Motor neuron (in vitro differentiated cells): ENCODE measurements at regions not wholly inside any gene's neighbourhood (a gene's known extent, or its start where the extent isn't known, plus 50 kb on each side); places are given as distances from the start of the nearest gene placed in this dataset.

Experiments used
- ATAC-seq, 8 experiments: fragments of 200-7000 bp; cut with Tn5 transposase; replicated peaks in 6 of 8; 2 replicates each; pipeline ENCODE4 v1.8.0; 2021; ENCODE audit warnings: mild to moderate bottlenecking in 8 of 8, moderate library complexity in 8 of 8
- H3K27ac ChIP-seq, 2 donors: fragments of 250-450 bp; sonication (Bioruptor Pico); 2 replicates each; pipeline ENCODE4 v1.9.0; 2021; ENCODE audit warnings: antibody characterized with exemption in 2 of 2, mild to moderate bottlenecking in 2 of 2, moderate library complexity in 1 of 2
- H3K4me1 ChIP-seq, 2 donors: fragments of 250-450 bp; sonication (Bioruptor Pico); replicated peaks in 1 of 2; 2 replicates each; pipeline ENCODE4 v1.6.1; 2021; ENCODE audit warnings: antibody characterized with exemption in 2 of 2, mild to moderate bottlenecking in 2 of 2, moderate library complexity in 1 of 2
- H3K4me3 ChIP-seq, 5 donors: fragments of 250-450 bp; sonication (Bioruptor Pico); 2 replicates each; pipeline ENCODE4 v1.9.0; 2021; ENCODE audit warnings: antibody characterized with exemption in 5 of 5, mild to moderate bottlenecking in 5 of 5, moderate library complexity in 4 of 5
- WGBS, 10 experiments: fragments of 450-650 bp; shearing (Covaris generic); methylation state at CpG; one replicate each; pipeline ENCODE4 v1.0.0; 2022; 5-methylcytosine and 5-hydroxymethylcytosine counted together
- in situ Hi-C, 9 experiments: fragments of 400-800 bp; cut with MboI; loops; one replicate each; pipeline ENCODE4 v1.15.0; 2021; ENCODE audit warnings: low sequenced_read_pairs in 9 of 9, low pct_unique_long_range_greater_than_20kb in 2 of 9; ENCODE audit not compliant: unreplicated experiment in 9 of 9

- 52 to 100% (median 76%) methylated on average over 1 to 4 of the region's 4 CpGs; no CpG with 5 or more reads in 3 of the 10 experiments for WGBS, 10 experiments
- no peak for ATAC-seq
- no peak overlapping the region for H3K4me3 ChIP-seq
- no peaks in the 10 kb centered on the region for H3K4me1 ChIP-seq
- no peak overlapping the region for H3K27ac ChIP-seq
- in situ Hi-C loops: loop anchor here in 1 of 9 experiments (25.0 kb wide), 1 partner anchor 281 kb away; no protein-coding TSS in a partner anchor
These were observed 132.9 kb downstream of the CHIC2 start for GRCh38 chr4:53931461-53931961.

DNA sequence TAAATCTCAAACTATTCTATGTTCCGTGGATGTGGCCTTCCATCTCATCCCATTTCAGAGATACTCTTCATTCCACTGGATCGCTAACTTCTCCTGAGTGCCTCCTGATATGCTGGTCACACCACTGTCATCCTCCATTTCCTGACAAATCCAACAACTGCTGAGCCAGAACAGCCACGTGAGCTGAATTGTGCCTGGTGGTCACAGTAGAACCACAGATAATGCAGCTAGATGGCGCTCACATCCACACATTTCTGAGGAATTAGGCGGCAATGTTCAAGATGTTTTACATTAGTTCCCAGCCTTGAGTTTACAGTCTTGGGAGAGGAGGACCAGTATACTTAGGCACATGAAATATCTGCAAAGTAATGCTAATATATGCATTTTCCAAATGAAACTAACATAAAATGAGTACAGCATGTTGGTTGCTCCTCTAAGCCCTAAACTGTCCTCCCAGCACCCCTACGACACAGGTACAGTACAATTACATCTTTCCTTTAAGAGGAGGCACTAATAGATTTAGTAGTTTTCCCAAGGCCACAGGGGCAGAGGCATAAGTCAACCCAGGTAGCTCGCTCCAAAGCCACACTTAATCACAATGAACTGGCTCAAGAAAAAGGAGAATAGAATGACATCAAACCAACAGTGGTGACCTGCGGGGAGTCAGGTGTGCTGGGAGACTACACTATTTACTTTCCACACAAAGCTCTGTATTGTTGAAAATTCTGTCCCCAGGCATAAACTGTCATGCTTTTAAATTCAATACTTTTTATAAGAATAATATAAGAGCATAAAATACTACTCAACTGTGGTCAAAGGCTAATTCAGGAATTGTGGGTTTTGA lies 134.2 kb downstream of the CHIC2 start:
- WGBS, 10 experiments: 25 to 67% (median 50%) methylated on average over 2 to 6 of the region's 8 CpGs; no CpG with 5 or more reads in 1 of the 10 experiments
- Histone ChIP-seq H3K4me3 (no peak overlapping the region), H3K4me1 (no peaks in the 10 kb centered on the region), H3K27ac (no peak overlapping the region)
- ATAC-seq: peak; percentile 87 to 98 (median 92)
- in situ Hi-C loops: loop anchor here in 2 of 9 experiments (10.0 to 25.0 kb wide), 2 partner anchors 282 to 295 kb away; partner anchors contain the start of gene PDGFRA (in 1 of the 2)

- 71 to 100% (median 80%) methylated on average over 1 to 4 of the region's 4 CpGs for WGBS, 10 experiments
- no peak for ATAC-seq
- in situ Hi-C loops: loop anchor here in 2 of 9 experiments (10.0 to 25.0 kb wide), 2 partner anchors 283 to 295 kb away; partner anchors contain the start of gene PDGFRA (in 1 of the 2)
- no peak overlapping the region for H3K27ac ChIP-seq
- H3K4me3 ChIP-seq: no peak overlapping the region
- no peaks in the 10 kb centered on the region for H3K4me1 ChIP-seq
These were observed 135.1 kb downstream of the CHIC2 start for GRCh38 chr4:53929311-53929710.

DNA sequence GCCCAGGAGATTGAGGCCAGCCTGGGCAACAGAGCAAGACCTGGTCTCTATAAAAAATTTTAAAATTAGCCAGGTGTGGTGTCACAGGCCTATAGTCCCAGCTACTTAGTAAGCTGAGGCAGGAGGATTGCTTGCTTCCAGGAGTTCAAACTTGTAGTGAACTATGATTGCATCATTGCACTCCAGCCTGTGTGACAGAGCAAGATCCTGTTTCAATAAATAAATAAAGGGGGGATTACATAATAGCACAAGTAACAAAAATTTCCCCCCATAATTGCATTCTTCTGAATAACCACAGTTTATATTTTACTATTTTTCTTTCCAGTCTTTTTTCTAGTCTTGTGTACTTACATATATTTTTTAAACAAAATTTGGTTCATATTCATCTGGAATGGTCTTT lies 135.6 kb downstream of the CHIC2 start:
- no peak for ATAC-seq
- in situ Hi-C loops: loop anchor here in 2 of 9 experiments (10.0 to 25.0 kb wide), 2 partner anchors 283 to 296 kb away; partner anchors contain the start of gene PDGFRA (in 1 of the 2)
- no peak overlapping the region for H3K27ac ChIP-seq
- H3K4me3 ChIP-seq: no peak overlapping the region
- H3K4me1 ChIP-seq: no peaks in the 10 kb centered on the region

DNA sequence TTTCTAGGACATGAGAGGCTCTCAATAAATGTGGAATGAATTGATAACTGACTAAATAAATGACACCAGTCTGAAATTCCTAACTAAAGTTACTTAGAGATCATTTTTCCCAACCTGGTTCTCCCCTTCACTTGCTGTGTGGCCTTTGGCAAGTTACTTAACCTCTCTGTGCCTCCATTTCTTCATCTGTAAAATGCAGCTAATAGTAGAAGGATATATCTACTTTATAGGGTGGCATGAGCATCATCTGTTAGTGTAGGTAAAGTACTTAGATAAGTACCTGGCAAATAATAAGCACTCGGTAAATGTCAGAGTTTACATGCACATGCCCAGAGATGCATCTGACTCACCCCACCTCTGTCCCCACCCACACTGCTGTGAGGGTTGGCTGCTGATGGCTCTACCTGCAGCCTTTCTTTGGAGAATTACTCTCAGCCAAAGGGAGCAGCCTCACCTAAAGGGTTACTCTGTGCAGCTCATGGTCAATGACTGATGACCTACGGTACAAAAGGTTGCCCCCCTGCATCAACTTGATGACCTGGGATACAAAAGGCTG lies 139.3 kb downstream of the CHIC2 start:
- WGBS, 10 experiments: 33 to 100% (median 100%) methylated on average over 1 to 2 of the region's 2 CpGs; no CpG with 5 or more reads in 4 of the 10 experiments
- in situ Hi-C loops: loop anchor here in 2 of 9 experiments (10.0 to 25.0 kb wide), 2 partner anchors 287 to 300 kb away; partner anchors contain the start of gene PDGFRA (in 1 of the 2)
- no peak overlapping the region for H3K4me3 ChIP-seq
- H3K4me1 ChIP-seq: no peaks in the 10 kb centered on the region
- no peak overlapping the region for H3K27ac ChIP-seq
- ATAC-seq: no peak

DNA sequence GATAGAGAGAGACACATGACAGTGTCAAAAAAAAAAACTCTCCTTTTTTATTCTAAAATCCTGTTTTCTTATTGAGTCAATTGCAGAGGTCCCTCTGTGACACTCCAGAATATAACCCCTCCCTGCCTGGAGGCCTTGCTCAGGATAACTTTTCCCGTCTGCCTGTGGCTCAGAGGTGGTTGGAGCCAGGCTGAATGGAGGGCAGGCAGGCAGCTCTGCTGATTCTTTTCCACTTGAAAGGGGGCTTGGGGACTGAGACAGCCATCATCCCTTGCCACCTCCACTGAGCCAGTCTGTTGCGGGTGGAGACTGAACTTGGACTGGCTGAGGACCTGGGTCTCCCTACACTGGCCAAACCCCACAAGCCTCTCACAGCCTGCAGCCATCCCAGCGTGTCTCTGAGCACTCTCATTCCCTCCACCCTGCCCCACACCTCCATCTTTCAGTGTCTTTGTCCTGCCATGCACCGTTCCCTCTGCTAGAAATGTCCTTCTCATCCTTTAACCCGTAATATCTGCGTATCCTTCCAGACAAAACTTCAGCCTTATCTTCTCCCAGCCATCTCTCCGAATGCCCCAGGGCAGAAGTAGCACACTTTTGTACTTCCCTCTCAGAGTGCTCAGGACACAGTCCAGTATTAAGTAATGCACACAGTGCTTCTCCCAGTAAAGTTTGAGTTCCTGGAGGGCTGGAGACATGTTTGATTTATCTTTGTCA lies 139.9 kb downstream of the CHIC2 start:
- no peak overlapping the region for H3K27ac ChIP-seq
- in situ Hi-C loops: loop anchor here in 8 of 9 experiments (10.0 to 25.0 kb wide), 5 partner anchors 212 to 912 kb away; partner anchors contain the start of gene PDGFRA (in 1 of the 8)
- ATAC-seq: no peak
- no peak overlapping the region for H3K4me3 ChIP-seq
- WGBS, 10 experiments: 63 to 100% (median 92%) methylated on average over 1 to 6 of the region's 7 CpGs; no CpG with 5 or more reads in 2 of the 10 experiments
- no peaks in the 10 kb centered on the region for H3K4me1 ChIP-seq

DNA sequence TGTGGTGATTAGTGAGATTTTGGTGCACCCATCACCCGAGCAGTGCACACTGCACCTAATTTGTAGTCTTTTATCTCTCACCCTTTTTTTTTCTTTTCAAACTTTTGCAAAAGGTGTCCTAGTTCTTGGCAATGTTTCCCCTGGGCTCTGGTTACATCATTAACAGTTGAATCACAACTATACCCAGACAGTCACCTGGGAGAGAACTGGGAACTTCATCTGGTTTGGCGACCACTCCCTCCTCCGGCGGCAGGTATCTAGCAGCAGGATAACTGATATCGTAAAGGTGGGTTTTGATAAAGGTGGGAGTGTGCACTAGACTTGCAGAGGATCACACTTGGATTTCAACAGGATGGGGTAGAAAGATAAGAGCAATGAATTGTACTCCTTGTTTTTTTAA lies 140.5 kb downstream of the CHIC2 start:
- Histone ChIP-seq H3K4me1 (no peaks in the 10 kb centered on the region), H3K27ac (no peak overlapping the region), H3K4me3 (no peak overlapping the region)
- 60 to 100% (median 93%) methylated on average over 1 to 5 of the region's 5 CpGs for WGBS, 10 experiments
- ATAC-seq: no peak
- in situ Hi-C loops: loop anchor here in 7 of 9 experiments (10.0 to 25.0 kb wide), 5 partner anchors 212 to 912 kb away; partner anchors contain the start of gene PDGFRA (in 1 of the 7)

DNA sequence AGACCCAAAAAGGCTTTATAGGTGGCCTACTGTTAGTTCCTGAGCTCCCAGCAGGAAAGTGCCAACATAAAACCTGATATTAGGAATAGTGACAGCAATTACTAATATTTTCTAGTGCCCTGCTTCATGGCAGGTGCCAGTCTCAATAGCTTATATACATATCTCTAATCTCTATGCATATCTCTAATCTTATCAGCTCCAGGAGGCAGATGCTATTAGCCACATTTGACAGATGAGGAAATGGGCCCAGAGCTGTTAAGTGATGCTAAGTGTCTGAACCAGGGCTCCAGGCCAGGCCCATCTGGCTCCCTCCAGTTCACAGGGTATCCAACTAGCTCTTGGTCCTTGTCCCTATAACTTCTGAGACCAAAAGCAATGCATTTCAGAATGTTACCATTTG lies 142.5 kb downstream of the CHIC2 start:
- Histone ChIP-seq H3K27ac (no peak overlapping the region), H3K4me3 (no peak overlapping the region), H3K4me1 (no peaks in the 10 kb centered on the region)
- no peak for ATAC-seq
- in situ Hi-C loops: loop anchor here in 7 of 9 experiments (10.0 to 25.0 kb wide), 5 partner anchors 210 to 910 kb away; partner anchors contain the start of gene PDGFRA (in 1 of the 7)

DNA sequence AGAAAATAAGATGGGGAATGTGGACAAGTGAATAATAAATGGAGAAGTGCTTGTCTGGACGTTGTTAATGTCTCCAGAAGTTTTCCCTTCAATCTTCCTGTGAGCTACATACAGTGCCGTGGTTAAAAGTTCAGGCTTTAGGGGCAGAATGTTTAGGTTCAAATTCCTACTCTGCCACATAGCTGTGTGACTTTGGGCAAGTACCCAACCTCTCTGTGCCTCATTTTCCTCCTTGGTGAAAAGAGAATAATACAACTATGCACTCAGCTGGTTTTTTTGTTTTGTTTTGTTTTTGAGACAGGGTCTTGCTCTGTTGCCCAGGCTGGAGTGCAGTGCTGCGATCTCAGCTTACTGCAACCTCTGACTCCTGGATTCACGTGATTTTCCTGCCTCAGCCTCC lies 143.5 kb downstream of the CHIC2 start:
- ATAC-seq: no peak
- Histone ChIP-seq H3K4me3 (no peak overlapping the region), H3K4me1 (no peaks in the 10 kb centered on the region), H3K27ac (no peak overlapping the region)
- in situ Hi-C loops: loop anchor here in 7 of 9 experiments (10.0 to 25.0 kb wide), 5 partner anchors 209 to 909 kb away; partner anchors contain the start of gene PDGFRA (in 1 of the 7)
- WGBS, 10 experiments: 69 to 100% (median 86%) methylated on average over 1 to 4 of the region's 4 CpGs; no CpG with 5 or more reads in 1 of the 10 experiments

DNA sequence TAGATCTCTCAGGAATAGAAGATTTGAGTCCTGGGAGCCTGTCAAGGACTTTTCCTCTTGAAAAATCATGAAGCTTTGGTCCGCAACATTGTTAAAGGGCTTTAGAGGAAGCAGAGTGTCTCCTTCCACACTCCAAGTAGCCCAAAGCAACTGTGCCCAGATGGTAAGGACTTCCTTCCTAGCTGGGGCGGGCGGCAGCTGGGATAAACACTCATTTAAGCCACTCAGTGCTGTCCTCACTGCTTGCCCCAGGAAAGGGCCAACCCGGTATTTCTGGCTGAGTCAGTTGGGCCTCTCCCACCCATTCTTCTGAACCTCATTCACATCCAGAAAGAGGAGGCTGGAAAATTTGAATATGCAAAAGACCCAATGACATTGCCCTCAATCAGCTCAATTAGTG lies 144.3 kb downstream of the CHIC2 start:
- peak in 3 of 8 experiments; percentile 61 to 90 (median 87) for ATAC-seq
- in situ Hi-C loops: loop anchor here in 7 of 9 experiments (10.0 to 25.0 kb wide), 5 partner anchors 208 to 908 kb away; partner anchors contain the start of gene PDGFRA (in 1 of the 7)
- Histone ChIP-seq H3K27ac (no peak overlapping the region), H3K4me1 (no peaks in the 10 kb centered on the region), H3K4me3 (no peak overlapping the region)
- 20 to 100% (median 73%) methylated on average over 1 to 4 of the region's 4 CpGs; no CpG with 5 or more reads in 3 of the 10 experiments for WGBS, 10 experiments

- ATAC-seq: peak in 2 of 8 experiments; percentile 47 to 55
- in situ Hi-C loops: loop anchor here in 7 of 9 experiments (25.0 kb wide), 4 partner anchors 207 to 907 kb away; no protein-coding TSS in a partner anchor
- no peaks in the 10 kb centered on the region for H3K4me1 ChIP-seq
- no peak overlapping the region for H3K27ac ChIP-seq
- H3K4me3 ChIP-seq: no peak overlapping the region
- WGBS, 10 experiments: 20 to 100% (median 91%) methylated on average over 2 of the region's 2 CpGs; no CpG with 5 or more reads in 5 of the 10 experiments
These were observed 144.9 kb downstream of the CHIC2 start for GRCh38 chr4:53919535-53919934.

- in situ Hi-C loops: loop anchor here in 7 of 9 experiments (25.0 kb wide), 4 partner anchors 205 to 905 kb away; no protein-coding TSS in a partner anchor
- Histone ChIP-seq H3K4me3 (no peak overlapping the region), H3K27ac (no peak overlapping the region), H3K4me1 (no peaks in the 10 kb centered on the region)
- ATAC-seq: peak in 2 of 8 experiments; percentile 40 to 49
- 0 to 60% (median 39%) methylated on average over 1 to 2 of the region's 2 CpGs; no CpG with 5 or more reads in 4 of the 10 experiments for WGBS, 10 experiments
These were observed 146.7 kb downstream of the CHIC2 start for GRCh38 chr4:53917729-53918128.
